ENCODE measurements at regions not wholly inside any gene's neighbourhood (a gene's known extent, or its start where the extent isn't known, plus 50 kb on each side); places are given as distances from the start of the nearest gene placed in this dataset.

GRCh38 chr6:143621876-143622605 is 55.7 kb upstream of the PHACTR2 start:
- DNase-seq = no peak

GRCh38 chr6:143621159-143621873 is 56.4 kb upstream of the PHACTR2 start:
- no peak for DNase-seq

- no peak for DNase-seq
Measured at GRCh38 chr6:143620447-143620846, 57.3 kb upstream of the PHACTR2 start.

GRCh38 chr6:143619824-143620401 is 57.9 kb upstream of the PHACTR2 start:
- no peak for DNase-seq

- no peak for DNase-seq
Measured at GRCh38 chr6:143616741-143617140, 61.0 kb upstream of the PHACTR2 start.

- no peak for DNase-seq
Measured at GRCh38 chr6:143615785-143616184, 62.0 kb upstream of the PHACTR2 start.

- DNase-seq = no peak
Measured at GRCh38 chr6:143614235-143614634, 63.5 kb upstream of the PHACTR2 start.

- DNase-seq = no peak
Measured at GRCh38 chr6:143613749-143614148, 64.0 kb upstream of the PHACTR2 start.

GRCh38 chr6:143612186-143612585 is 65.6 kb upstream of the PHACTR2 start:
- no peak for DNase-seq

- DNase-seq = no peak
Measured at GRCh38 chr6:143611580-143611979, 66.2 kb upstream of the PHACTR2 start.

GRCh38 chr6:143609972-143610371 is 67.8 kb upstream of the PHACTR2 start:
- no peak for DNase-seq

- DNase-seq = no peak
Measured at GRCh38 chr6:143609501-143609900, 68.3 kb upstream of the PHACTR2 start.

- no peak for DNase-seq
Measured at GRCh38 chr6:143608906-143609305, 68.9 kb upstream of the PHACTR2 start.

- no peak for DNase-seq
Measured at GRCh38 chr6:143607974-143608373, 69.8 kb upstream of the PHACTR2 start.

GRCh38 chr6:143607168-143607567 is 70.6 kb upstream of the PHACTR2 start:
- no peak for DNase-seq

GRCh38 chr6:143605906-143606521 is 71.8 kb upstream of the PHACTR2 start:
- no peak for DNase-seq

- DNase-seq = no peak
Measured at GRCh38 chr6:143603455-143603854, 74.3 kb upstream of the PHACTR2 start.

- no peak for DNase-seq
Measured at GRCh38 chr6:143601504-143601903, 76.3 kb upstream of the PHACTR2 start.

- no peak for DNase-seq
Measured at GRCh38 chr6:143600821-143601220, 76.9 kb upstream of the PHACTR2 start.

- no peak for DNase-seq
Measured at GRCh38 chr6:143598466-143599080, 79.2 kb upstream of the PHACTR2 start.

- no peak for DNase-seq
Measured at GRCh38 chr6:143596866-143597265, 80.9 kb upstream of the PHACTR2 start.

GRCh38 chr6:143595251-143596036 is 82.3 kb upstream of the PHACTR2 start:
- no peak for DNase-seq

Data from T1000 (cell line).